OCI-LY7 (cell line): ENCODE measurements at regions not wholly inside any gene's neighbourhood (a gene's known extent, or its start where the extent isn't known, plus 50 kb on each side); places are given as distances from the start of the nearest gene placed in this dataset.

Source experiments
- BruUV-seq: library from RNA; stranded (reverse); fragments of 400-500 nt; replicated peaks from 2 replicates; lab custom pipeline; 2021; lab: Mats Ljungman, UMichigan
- CTCF ChIA-PET: fragments of 300-600 bp; sonication (Branson Sonifier 250); formaldehyde crosslinking; loops from one replicate; lab custom pipeline; 2022; ENCODE audit warnings: antibody characterized with exemption; ENCODE audit not compliant: unreplicated experiment; lab: Charles Lee
- POLR2A ChIA-PET: fragments of 300-600 bp; sonication (Branson Sonifier 250); formaldehyde crosslinking; loops from one replicate; lab custom pipeline; 2022; ENCODE audit warnings: antibody characterized with exemption; lab: Charles Lee
- DNase-seq: peaks from one replicate; pipeline ENCODE4 v3.0.0-alpha.2; 2015; ENCODE audit warnings: low spot score
- H2AFZ ChIP-seq: fragments of 200-600 bp; sonication (generic), shearing (Covaris generic); 2 replicates; pipeline ENCODE4 v1.6.1; 2014; ENCODE audit warnings: mild to moderate bottlenecking, antibody characterized with exemption, low read length, moderate library complexity
- H3K27ac ChIP-seq: fragments of 200-600 bp; sonication (generic); 2 replicates; pipeline ENCODE4 v1.5.1; 2014; ENCODE audit warnings: mixed run types, low read depth, mild to moderate bottlenecking, moderate library complexity, low read length, inconsistent platforms; ENCODE audit not compliant: poor library complexity, severe bottlenecking
- H3K36me3 ChIP-seq: fragments of 200-600 bp; sonication (generic); 2 replicates; pipeline ENCODE4 v1.6.1; 2014; ENCODE audit warnings: mild to moderate bottlenecking, antibody characterized with exemption, low read length, moderate library complexity, mixed read lengths; ENCODE audit not compliant: insufficient read depth
- H3K4me1 ChIP-seq: fragments of 200-600 bp; sonication (generic); 2 replicates; pipeline ENCODE4 v1.5.1; 2014; ENCODE audit warnings: mild to moderate bottlenecking, low read length; ENCODE audit not compliant: insufficient read depth, poor library complexity, severe bottlenecking
- H3K4me2 ChIP-seq: fragments of 200-600 bp; sonication (generic); 2 replicates; pipeline ENCODE4 v1.6.1; 2014; ENCODE audit warnings: mild to moderate bottlenecking, low read length
- H3K4me3 ChIP-seq: fragments of 200-600 bp; sonication (generic); 2 replicates; pipeline ENCODE4 v1.5.1; 2014; ENCODE audit warnings: mild to moderate bottlenecking, low read depth, low read length; ENCODE audit not compliant: poor library complexity, severe bottlenecking
- H3K79me2 ChIP-seq: fragments of 200-600 bp; sonication (generic); 2 replicates; pipeline ENCODE4 v1.6.1; 2016; ENCODE audit warnings: low read depth, mild to moderate bottlenecking, low read length, moderate library complexity, mixed read lengths; ENCODE audit not compliant: insufficient read depth
- H3K9me2 ChIP-seq: fragments of 200-600 bp; sonication (generic); 2 replicates; pipeline ENCODE4 v1.6.1; 2016; ENCODE audit warnings: mild to moderate bottlenecking, low read length, mixed read lengths; ENCODE audit not compliant: insufficient read depth
- H3K9me3 ChIP-seq: fragments of 200-600 bp; sonication (generic); 2 replicates; pipeline ENCODE4 v1.6.1; 2014; ENCODE audit warnings: mild to moderate bottlenecking, mixed run types, low read length, mixed read lengths
- H4K20me1 ChIP-seq: fragments of 200-600 bp; sonication (generic); 2 replicates; pipeline ENCODE4 v1.6.1; 2014; ENCODE audit warnings: mild to moderate bottlenecking, antibody characterized with exemption, low read length, moderate library complexity, mixed read lengths; ENCODE audit not compliant: insufficient read depth
- CTCF ChIP-seq: fragments of 200-600 bp; sonication (generic); conservative IDR thresholded peaks from 2 replicates; pipeline ENCODE4 v1.5.1; 2014; ENCODE audit warnings: mild to moderate bottlenecking, antibody characterized with exemption, low read length, moderate library complexity, mixed read lengths
- EZH2phosphoT487 ChIP-seq: fragments of 200-600 bp; sonication (generic); IDR thresholded peaks from 2 replicates; pipeline ENCODE4 v1.6.1; 2018; ENCODE audit warnings: low read depth, borderline replicate concordance, mild to moderate bottlenecking, mixed run types, antibody characterized with exemption, low read length, moderate library complexity, mixed read lengths
- intact Hi-C: fragments of 100-400 bp; cut with micrococcal nuclease; formaldehyde crosslinking; loops from one replicate; pipeline ENCODE4 v1.10.0; 2022; ENCODE audit not compliant: unreplicated experiment

DNA sequence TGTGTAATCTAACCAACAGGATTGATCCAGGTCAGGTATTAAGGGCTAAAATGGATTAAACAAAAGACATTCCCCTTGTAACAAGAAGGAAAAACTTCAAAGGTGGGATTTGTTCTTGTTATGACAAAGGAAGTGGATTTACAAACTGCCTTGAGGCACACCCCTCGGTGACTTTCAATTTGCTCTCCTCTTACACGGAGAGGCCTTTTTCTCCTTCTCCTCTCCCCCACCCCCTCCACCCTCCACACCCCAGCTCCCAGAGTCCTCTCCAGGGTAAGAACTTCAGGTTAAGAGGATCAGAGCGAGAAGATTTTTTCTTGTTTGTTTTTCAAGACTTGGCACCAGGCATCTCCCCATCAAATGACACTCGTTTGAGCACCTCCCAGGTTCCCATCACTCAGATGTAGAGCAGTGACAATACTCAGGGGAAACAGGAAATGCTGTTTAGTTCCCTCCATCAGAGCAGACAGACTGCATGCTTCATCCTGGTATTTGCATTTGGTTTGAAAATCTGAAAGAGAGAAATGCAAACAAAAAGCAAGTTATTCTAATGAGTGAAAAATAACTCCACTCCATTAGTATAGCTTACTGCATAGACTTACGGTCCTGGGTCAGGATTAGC is 77.6 kb upstream of the TMEM260 start:
- Histone ChIP-seq H2AFZ (no peak overlapping the region), H3K4me2 (no peak overlapping the region), H3K79me2 (no peaks in the 10 kb centered on the region), H3K4me3 (no peak overlapping the region), H3K9me3 (no peaks in the 10 kb centered on the region), H3K4me1 (no peaks in the 10 kb centered on the region), H3K36me3 (no peaks in the 10 kb centered on the region), H3K27ac (no peak overlapping the region), H4K20me1 (no peaks in the 10 kb centered on the region), H3K9me2 (no peaks in the 10 kb centered on the region)
- no peak for DNase-seq
- CTCF ChIA-PET: no interaction called here
- POLR2A ChIA-PET: no interaction called here
- intact Hi-C loops: no loop called here
- TF ChIP-seq EZH2phosphoT487: no peak
- TF ChIP-seq CTCF: no peak
- no TSS peak for BruUV-seq

GRCh38 chr14:56505361-56505760 is 74.2 kb upstream of the TMEM260 start:
- intact Hi-C loops: no loop called here
- POLR2A ChIA-PET: no interaction called here
- no peaks in the 10 kb centered on the region for H3K9me2 ChIP-seq

More at GRCh38 chr14:56505361-56505760, 74.2 kb upstream of the TMEM260 start:
- H3K79me2 ChIP-seq: no peaks in the 10 kb centered on the region
- BruUV-seq: no TSS peak
- no peak for DNase-seq
- no peaks in the 10 kb centered on the region for H3K4me1 ChIP-seq
- H3K36me3 ChIP-seq: no peaks in the 10 kb centered on the region
- H3K27ac ChIP-seq: no peak overlapping the region
- H2AFZ ChIP-seq: no peak overlapping the region
- no peak for TF ChIP-seq CTCF
- TF ChIP-seq EZH2phosphoT487: no peak
- no peak overlapping the region for H3K4me3 ChIP-seq
- CTCF ChIA-PET: no interaction called here
- H3K4me2 ChIP-seq: no peak overlapping the region
- H4K20me1 ChIP-seq: no peaks in the 10 kb centered on the region
- H3K9me3 ChIP-seq: no peaks in the 10 kb centered on the region
